ENCODE measurements at regions not wholly inside any gene's neighbourhood (a gene's known extent, or its start where the extent isn't known, plus 50 kb on each side); places are given as distances from the start of the nearest gene placed in this dataset.

GRCh38 chr5:168152660-168153059 lies 138.8 kb upstream of the WWC1 start:
- Histone ChIP-seq H3K4me1 (ENCODE audit: control insufficient read depth in 1 of 2, insufficient read depth in 2 of 2, low read length in 2 of 2) (peaks cover 0 to 5% of the 10 kb centered on the region in 2 donors), H3K27ac (ENCODE audit: low read length) (no peak overlapping the region), H3K4me3 (ENCODE audit: low read depth in 1 of 2, low read length in 2 of 2) (no peak overlapping the region), H3K9me3 (ENCODE audit: control insufficient read depth in 1 of 2, low read length in 2 of 2) (no peaks in the 10 kb centered on the region), H3K27me3 (ENCODE audit: low read depth, low read length) (no peaks in the 10 kb centered on the region), H3K36me3 (ENCODE audit: control insufficient read depth in 1 of 2, insufficient read depth in 2 of 2, low read length in 2 of 2) (no peaks in the 10 kb centered on the region)

GRCh38 chr5:168153263-168153875 lies 138.1 kb upstream of the WWC1 start:
- Histone ChIP-seq H3K27me3 (ENCODE audit: low read depth, low read length) (no peaks in the 10 kb centered on the region), H3K36me3 (ENCODE audit: control insufficient read depth in 1 of 2, insufficient read depth in 2 of 2, low read length in 2 of 2) (no peaks in the 10 kb centered on the region), H3K27ac (ENCODE audit: low read length) (no peak overlapping the region), H3K9me3 (ENCODE audit: control insufficient read depth in 1 of 2, low read length in 2 of 2) (no peaks in the 10 kb centered on the region), H3K4me1 (ENCODE audit: control insufficient read depth in 1 of 2, insufficient read depth in 2 of 2, low read length in 2 of 2) (no peaks in the 10 kb centered on the region), H3K4me3 (ENCODE audit: low read depth in 1 of 2, low read length in 2 of 2) (no peak overlapping the region)

- Histone ChIP-seq H3K36me3 (ENCODE audit: control insufficient read depth in 1 of 2, insufficient read depth in 2 of 2, low read length in 2 of 2) (no peaks in the 10 kb centered on the region), H3K4me3 (ENCODE audit: low read depth in 1 of 2, low read length in 2 of 2) (no peak overlapping the region), H3K27me3 (ENCODE audit: low read depth, low read length) (no peaks in the 10 kb centered on the region), H3K27ac (ENCODE audit: low read length) (no peak overlapping the region), H3K9me3 (ENCODE audit: control insufficient read depth in 1 of 2, low read length in 2 of 2) (no peaks in the 10 kb centered on the region), H3K4me1 (ENCODE audit: control insufficient read depth in 1 of 2, insufficient read depth in 2 of 2, low read length in 2 of 2) (no peaks in the 10 kb centered on the region)
These were observed 137.6 kb upstream of the WWC1 start for GRCh38 chr5:168153876-168154270.

- H3K27ac ChIP-seq (ENCODE audit: low read length) = no peak overlapping the region
- no peaks in the 10 kb centered on the region for H3K36me3 ChIP-seq (ENCODE audit: control insufficient read depth in 1 of 2, insufficient read depth in 2 of 2, low read length in 2 of 2)
- H3K27me3 ChIP-seq (ENCODE audit: low read depth, low read length) = no peaks in the 10 kb centered on the region
- no peak overlapping the region for H3K4me3 ChIP-seq (ENCODE audit: low read depth in 1 of 2, low read length in 2 of 2)
- H3K4me1 ChIP-seq (ENCODE audit: control insufficient read depth in 1 of 2, insufficient read depth in 2 of 2, low read length in 2 of 2) = no peaks in the 10 kb centered on the region
- H3K9me3 ChIP-seq (ENCODE audit: control insufficient read depth in 1 of 2, low read length in 2 of 2) = no peaks in the 10 kb centered on the region
These were observed 135.9 kb upstream of the WWC1 start for GRCh38 chr5:168155585-168155984.

- H3K27me3 ChIP-seq (ENCODE audit: low read depth, low read length) = no peaks in the 10 kb centered on the region
- H3K27ac ChIP-seq (ENCODE audit: low read length) = no peak overlapping the region
- H3K36me3 ChIP-seq (ENCODE audit: control insufficient read depth in 1 of 2, insufficient read depth in 2 of 2, low read length in 2 of 2) = no peaks in the 10 kb centered on the region
- H3K9me3 ChIP-seq (ENCODE audit: control insufficient read depth in 1 of 2, low read length in 2 of 2) = no peaks in the 10 kb centered on the region
- H3K4me1 ChIP-seq (ENCODE audit: control insufficient read depth in 1 of 2, insufficient read depth in 2 of 2, low read length in 2 of 2) = no peaks in the 10 kb centered on the region
- H3K4me3 ChIP-seq (ENCODE audit: low read depth in 1 of 2, low read length in 2 of 2) = no peak overlapping the region
These were observed 135.3 kb upstream of the WWC1 start for GRCh38 chr5:168156170-168156569.

- Histone ChIP-seq H3K27me3 (ENCODE audit: low read depth, low read length) (no peaks in the 10 kb centered on the region), H3K27ac (ENCODE audit: low read length) (no peak overlapping the region), H3K4me3 (ENCODE audit: low read depth in 1 of 2, low read length in 2 of 2) (no peak overlapping the region), H3K9me3 (ENCODE audit: control insufficient read depth in 1 of 2, low read length in 2 of 2) (no peaks in the 10 kb centered on the region), H3K36me3 (ENCODE audit: control insufficient read depth in 1 of 2, insufficient read depth in 2 of 2, low read length in 2 of 2) (no peaks in the 10 kb centered on the region), H3K4me1 (ENCODE audit: control insufficient read depth in 1 of 2, insufficient read depth in 2 of 2, low read length in 2 of 2) (no peaks in the 10 kb centered on the region)
These were observed 134.3 kb upstream of the WWC1 start for GRCh38 chr5:168157141-168157540.

DNA sequence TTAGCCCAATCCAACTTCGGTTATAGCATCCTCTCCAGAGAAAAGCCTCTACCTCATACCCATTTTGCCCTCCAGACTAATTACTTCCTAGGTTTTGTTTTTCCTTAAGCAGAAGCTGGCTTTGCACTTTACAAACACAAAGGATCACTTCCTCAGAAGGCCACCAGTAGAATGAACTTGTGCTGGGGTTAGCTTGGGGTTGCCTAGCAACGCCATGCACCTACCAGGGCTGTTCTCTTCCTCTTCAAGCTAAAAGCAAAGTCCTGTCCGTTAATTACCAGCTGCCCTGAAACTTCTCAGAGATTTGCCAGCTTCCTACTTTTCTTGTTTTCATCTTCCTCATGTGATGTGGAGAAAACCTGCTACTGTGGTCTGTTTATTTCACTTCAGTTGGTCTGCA lies 132.0 kb upstream of the WWC1 start:
- Histone ChIP-seq H3K4me1 (ENCODE audit: control insufficient read depth in 1 of 2, insufficient read depth in 2 of 2, low read length in 2 of 2) (no peaks in the 10 kb centered on the region), H3K36me3 (ENCODE audit: control insufficient read depth in 1 of 2, insufficient read depth in 2 of 2, low read length in 2 of 2) (no peaks in the 10 kb centered on the region), H3K9me3 (ENCODE audit: control insufficient read depth in 1 of 2, low read length in 2 of 2) (no peaks in the 10 kb centered on the region), H3K4me3 (ENCODE audit: low read depth in 1 of 2, low read length in 2 of 2) (no peak overlapping the region), H3K27me3 (ENCODE audit: low read depth, low read length) (no peaks in the 10 kb centered on the region), H3K27ac (ENCODE audit: low read length) (no peak overlapping the region)

DNA sequence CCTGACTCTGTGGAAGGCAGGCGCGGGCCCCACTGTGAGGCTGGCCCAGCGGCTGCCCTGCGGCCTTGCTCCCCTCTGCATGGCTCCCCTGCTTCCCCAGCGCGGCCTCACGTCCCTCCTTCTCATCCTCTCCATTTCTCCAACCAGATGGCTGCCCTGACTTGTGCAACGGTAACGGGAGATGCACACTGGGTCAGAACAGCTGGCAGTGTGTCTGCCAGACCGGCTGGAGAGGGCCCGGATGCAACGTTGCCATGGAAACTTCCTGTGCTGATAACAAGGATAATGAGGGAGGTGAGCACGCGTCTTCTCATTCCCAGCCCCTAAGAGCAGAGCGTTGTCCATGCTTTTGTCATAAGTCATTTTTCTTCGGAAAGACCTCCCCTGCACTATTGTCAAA lies 129.0 kb upstream of the WWC1 start:
- Histone ChIP-seq H3K27ac (ENCODE audit: low read length) (no peak overlapping the region), H3K36me3 (ENCODE audit: control insufficient read depth in 1 of 2, insufficient read depth in 2 of 2, low read length in 2 of 2) (no peaks in the 10 kb centered on the region), H3K4me3 (ENCODE audit: low read depth in 1 of 2, low read length in 2 of 2) (no peak overlapping the region), H3K9me3 (ENCODE audit: control insufficient read depth in 1 of 2, low read length in 2 of 2) (no peaks in the 10 kb centered on the region), H3K4me1 (ENCODE audit: control insufficient read depth in 1 of 2, insufficient read depth in 2 of 2, low read length in 2 of 2) (no peaks in the 10 kb centered on the region), H3K27me3 (ENCODE audit: low read depth, low read length) (no peaks in the 10 kb centered on the region)

DNA sequence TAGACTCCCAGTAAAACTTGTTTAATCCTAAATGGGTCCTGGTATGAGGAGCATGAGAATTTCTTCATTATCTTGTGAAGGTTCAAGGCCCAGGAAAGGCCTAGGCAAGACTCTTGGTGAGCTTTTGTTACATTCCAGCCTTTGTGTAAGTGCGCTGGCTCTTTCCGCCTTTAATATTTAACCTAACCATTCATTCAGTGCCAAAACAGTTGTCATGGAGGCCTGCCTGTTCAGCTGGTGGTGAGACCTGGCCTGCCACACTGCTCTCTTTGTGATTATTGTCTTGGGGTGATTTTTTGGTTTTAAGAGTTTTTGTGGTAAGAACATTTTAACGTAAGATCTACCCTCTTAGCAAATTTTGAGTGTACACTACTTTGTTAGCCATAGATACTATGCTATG lies 127.5 kb upstream of the WWC1 start:
- no peaks in the 10 kb centered on the region for H3K4me1 ChIP-seq (ENCODE audit: control insufficient read depth in 1 of 2, insufficient read depth in 2 of 2, low read length in 2 of 2)
- H3K4me3 ChIP-seq (ENCODE audit: low read depth in 1 of 2, low read length in 2 of 2) = no peak overlapping the region
- no peaks in the 10 kb centered on the region for H3K36me3 ChIP-seq (ENCODE audit: control insufficient read depth in 1 of 2, insufficient read depth in 2 of 2, low read length in 2 of 2)
- H3K27ac ChIP-seq (ENCODE audit: low read length) = no peak overlapping the region
- no peaks in the 10 kb centered on the region for H3K9me3 ChIP-seq (ENCODE audit: control insufficient read depth in 1 of 2, low read length in 2 of 2)
- H3K27me3 ChIP-seq (ENCODE audit: low read depth, low read length) = no peaks in the 10 kb centered on the region

- Histone ChIP-seq H3K36me3 (ENCODE audit: control insufficient read depth in 1 of 2, insufficient read depth in 2 of 2, low read length in 2 of 2) (no peaks in the 10 kb centered on the region), H3K4me3 (ENCODE audit: low read depth in 1 of 2, low read length in 2 of 2) (no peak overlapping the region), H3K4me1 (ENCODE audit: control insufficient read depth in 1 of 2, insufficient read depth in 2 of 2, low read length in 2 of 2) (no peaks in the 10 kb centered on the region), H3K27me3 (ENCODE audit: low read depth, low read length) (no peaks in the 10 kb centered on the region), H3K27ac (ENCODE audit: low read length) (no peak overlapping the region), H3K9me3 (ENCODE audit: control insufficient read depth in 1 of 2, low read length in 2 of 2) (no peaks in the 10 kb centered on the region)
These were observed 126.1 kb upstream of the WWC1 start for GRCh38 chr5:168165221-168165914.

GRCh38 chr5:168165977-168166376 lies 125.5 kb upstream of the WWC1 start:
- Histone ChIP-seq H3K27me3 (ENCODE audit: low read depth, low read length) (no peaks in the 10 kb centered on the region), H3K4me1 (ENCODE audit: control insufficient read depth in 1 of 2, insufficient read depth in 2 of 2, low read length in 2 of 2) (no peaks in the 10 kb centered on the region), H3K9me3 (ENCODE audit: control insufficient read depth in 1 of 2, low read length in 2 of 2) (no peaks in the 10 kb centered on the region), H3K36me3 (ENCODE audit: control insufficient read depth in 1 of 2, insufficient read depth in 2 of 2, low read length in 2 of 2) (no peaks in the 10 kb centered on the region), H3K4me3 (ENCODE audit: low read depth in 1 of 2, low read length in 2 of 2) (no peak overlapping the region), H3K27ac (ENCODE audit: low read length) (no peak overlapping the region)

DNA sequence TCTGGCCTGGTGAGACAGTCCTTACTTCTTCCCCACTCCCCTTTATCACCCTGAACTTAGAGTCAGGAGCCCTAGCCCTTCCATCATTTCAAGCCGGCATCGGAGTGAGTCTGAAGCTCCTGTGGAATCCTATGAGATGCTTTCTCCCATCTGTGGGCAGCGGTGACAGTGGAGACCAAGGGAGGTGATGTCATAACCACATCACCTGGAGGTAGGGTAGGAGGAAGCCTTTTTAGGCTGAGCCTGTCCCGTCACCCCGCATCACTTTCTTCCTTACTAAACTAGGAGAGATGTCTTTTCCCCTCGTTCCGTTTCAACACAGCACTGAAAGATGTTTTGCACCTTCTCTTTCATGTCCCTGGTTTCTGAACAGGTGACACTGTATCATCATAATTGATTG lies 124.1 kb upstream of the WWC1 start:
- Histone ChIP-seq H3K9me3 (ENCODE audit: control insufficient read depth in 1 of 2, low read length in 2 of 2) (no peaks in the 10 kb centered on the region), H3K27ac (ENCODE audit: low read length) (no peak overlapping the region), H3K4me1 (ENCODE audit: control insufficient read depth in 1 of 2, insufficient read depth in 2 of 2, low read length in 2 of 2) (no peaks in the 10 kb centered on the region), H3K27me3 (ENCODE audit: low read depth, low read length) (no peaks in the 10 kb centered on the region), H3K4me3 (ENCODE audit: low read depth in 1 of 2, low read length in 2 of 2) (no peak overlapping the region), H3K36me3 (ENCODE audit: control insufficient read depth in 1 of 2, insufficient read depth in 2 of 2, low read length in 2 of 2) (no peaks in the 10 kb centered on the region)

All from muscle layer of duodenum (tissue), 2 donors.